ENCODE measurements at regions not wholly inside any gene's neighbourhood (a gene's known extent, or its start where the extent isn't known, plus 50 kb on each side); places are given as distances from the start of the nearest gene placed in this dataset.

DNA sequence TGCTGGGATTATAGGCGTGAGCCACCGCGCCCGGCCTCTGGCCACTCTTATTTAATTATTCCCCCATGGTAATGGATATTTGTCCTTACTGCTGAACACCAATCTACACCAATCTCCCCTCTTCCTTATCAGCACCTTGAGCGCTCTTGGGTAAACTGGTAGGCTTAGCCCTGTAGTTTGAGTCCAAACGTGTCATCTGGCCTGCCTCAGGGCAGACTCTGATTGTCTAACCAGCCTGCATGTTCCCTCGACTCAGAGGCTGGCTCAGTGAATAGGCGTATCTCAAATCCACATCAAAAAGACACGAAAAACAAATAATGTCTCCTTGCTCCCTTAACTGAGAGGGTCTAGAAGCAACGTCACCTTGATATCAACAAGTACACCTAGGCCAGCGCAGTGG lies 260.9 kb downstream of the TFAP2C start:
- no peak for ATAC-seq
- 33% methylated on average over 11 of the region's 11 CpGs for whole genome bisulfite sequencing (ENCODE audit: insufficient coverage, insufficient replicate concordance, low lambda C conversion rate, missing lambda C conversion rate)
- Histone ChIP-seq H3K4me2 (ENCODE audit: control insufficient read depth, insufficient read depth) (no peak overlapping the region), H3K9me3 (replicated peaks; ENCODE audit: control insufficient read depth, insufficient read depth, low read length) (no peaks in the 10 kb centered on the region; the same call in 2 of the 3 replicates), H3K27me3 (replicated peaks in 1 of 2; ENCODE audit: control insufficient read depth in 2 of 2, insufficient read depth in 2 of 2, low read length in 1 of 2) (no peaks in the 10 kb centered on the region), H3K4me3 (no peak overlapping the region), H3K4me1 (ENCODE audit: control insufficient read depth, insufficient read depth, low read length) (no peaks in the 10 kb centered on the region), H3K79me2 (ENCODE audit: control insufficient read depth, insufficient read depth, low read length) (no peaks in the 10 kb centered on the region), H3K27ac (ENCODE audit: control insufficient read depth, insufficient read depth) (no peak overlapping the region), H3K9ac (ENCODE audit: control insufficient read depth, insufficient read depth, low read length) (no peak overlapping the region), H4K20me1 (ENCODE audit: control insufficient read depth, insufficient read depth) (no peaks in the 10 kb centered on the region), H2AFZ (ENCODE audit: control insufficient read depth, low read depth, low read length) (no peak overlapping the region), H3K36me3 (ENCODE audit: control insufficient read depth in 2 of 2, insufficient read depth in 2 of 2, low read length in 1 of 2) (no peaks in the 10 kb centered on the region)
- POLR2A ChIA-PET = no interaction called here
- RAD21 ChIA-PET (ENCODE audit: unreplicated experiment) = no interaction called here
- CTCF ChIA-PET = no interaction called here
- SMC1A ChIA-PET (ENCODE audit: uncharacterized antibody, unreplicated experiment) = no interaction called here
- in situ Hi-C loops (cut with MboI) (no loop called here), intact Hi-C loops (cut with micrococcal nuclease; ENCODE audit: unreplicated experiment) (no loop called here)
- TF ChIP-seq, protein P1, sequence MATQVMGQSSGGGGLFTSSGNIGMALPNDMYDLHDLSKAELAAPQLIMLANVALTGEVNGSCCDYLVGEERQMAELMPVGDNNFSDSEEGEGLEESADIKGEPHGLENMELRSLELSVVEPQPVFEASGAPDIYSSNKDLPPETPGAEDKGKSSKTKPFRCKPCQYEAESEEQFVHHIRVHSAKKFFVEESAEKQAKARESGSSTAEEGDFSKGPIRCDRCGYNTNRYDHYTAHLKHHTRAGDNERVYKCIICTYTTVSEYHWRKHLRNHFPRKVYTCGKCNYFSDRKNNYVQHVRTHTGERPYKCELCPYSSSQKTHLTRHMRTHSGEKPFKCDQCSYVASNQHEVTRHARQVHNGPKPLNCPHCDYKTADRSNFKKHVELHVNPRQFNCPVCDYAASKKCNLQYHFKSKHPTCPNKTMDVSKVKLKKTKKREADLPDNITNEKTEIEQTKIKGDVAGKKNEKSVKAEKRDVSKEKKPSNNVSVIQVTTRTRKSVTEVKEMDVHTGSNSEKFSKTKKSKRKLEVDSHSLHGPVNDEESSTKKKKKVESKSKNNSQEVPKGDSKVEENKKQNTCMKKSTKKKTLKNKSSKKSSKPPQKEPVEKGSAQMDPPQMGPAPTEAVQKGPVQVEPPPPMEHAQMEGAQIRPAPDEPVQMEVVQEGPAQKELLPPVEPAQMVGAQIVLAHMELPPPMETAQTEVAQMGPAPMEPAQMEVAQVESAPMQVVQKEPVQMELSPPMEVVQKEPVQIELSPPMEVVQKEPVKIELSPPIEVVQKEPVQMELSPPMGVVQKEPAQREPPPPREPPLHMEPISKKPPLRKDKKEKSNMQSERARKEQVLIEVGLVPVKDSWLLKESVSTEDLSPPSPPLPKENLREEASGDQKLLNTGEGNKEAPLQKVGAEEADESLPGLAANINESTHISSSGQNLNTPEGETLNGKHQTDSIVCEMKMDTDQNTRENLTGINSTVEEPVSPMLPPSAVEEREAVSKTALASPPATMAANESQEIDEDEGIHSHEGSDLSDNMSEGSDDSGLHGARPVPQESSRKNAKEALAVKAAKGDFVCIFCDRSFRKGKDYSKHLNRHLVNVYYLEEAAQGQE (IDR thresholded peaks at IDR 0.05; ENCODE audit: low read depth, low read length) = no peak
- TF ChIP-seq RAD51 (IDR thresholded peaks at IDR 0.05) = no peak
- TF ChIP-seq STAT3 (IDR thresholded peaks at IDR 0.05; ENCODE audit: low read depth, low read length) = no peak
- TF ChIP-seq MYB (IDR thresholded peaks at IDR 0.05; ENCODE audit: borderline replicate concordance, low read depth, low read length) = no peak
- no peak for TF ChIP-seq FOXK2 (IDR thresholded peaks at IDR 0.05)
- no peak for TF ChIP-seq CREM (IDR thresholded peaks at IDR 0.05; ENCODE audit: low read depth)
- TF ChIP-seq CHD4 (IDR thresholded peaks at IDR 0.05) = no peak
- no peak for TF ChIP-seq KAT2A (conservative IDR thresholded peaks at IDR 0.05; ENCODE audit: control insufficient read depth, low read depth, low read length)
- TF ChIP-seq CHD1 (IDR thresholded peaks at IDR 0.05; ENCODE audit: low read depth, low read length) = no peak
- TF ChIP-seq, protein P2, sequence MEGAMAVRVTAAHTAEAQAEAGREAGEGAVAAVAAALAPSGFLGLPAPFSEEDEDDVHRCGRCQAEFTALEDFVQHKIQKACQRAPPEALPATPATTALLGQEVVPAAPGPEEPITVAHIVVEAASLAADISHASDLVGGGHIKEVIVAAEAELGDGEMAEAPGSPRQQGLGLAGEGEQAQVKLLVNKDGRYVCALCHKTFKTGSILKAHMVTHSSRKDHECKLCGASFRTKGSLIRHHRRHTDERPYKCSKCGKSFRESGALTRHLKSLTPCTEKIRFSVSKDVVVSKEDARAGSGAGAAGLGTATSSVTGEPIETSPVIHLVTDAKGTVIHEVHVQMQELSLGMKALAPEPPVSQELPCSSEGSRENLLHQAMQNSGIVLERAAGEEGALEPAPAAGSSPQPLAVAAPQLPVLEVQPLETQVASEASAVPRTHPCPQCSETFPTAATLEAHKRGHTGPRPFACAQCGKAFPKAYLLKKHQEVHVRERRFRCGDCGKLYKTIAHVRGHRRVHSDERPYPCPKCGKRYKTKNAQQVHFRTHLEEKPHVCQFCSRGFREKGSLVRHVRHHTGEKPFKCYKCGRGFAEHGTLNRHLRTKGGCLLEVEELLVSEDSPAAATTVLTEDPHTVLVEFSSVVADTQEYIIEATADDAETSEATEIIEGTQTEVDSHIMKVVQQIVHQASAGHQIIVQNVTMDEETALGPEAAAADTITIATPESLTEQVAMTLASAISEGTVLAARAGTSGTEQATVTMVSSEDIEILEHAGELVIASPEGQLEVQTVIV (IDR thresholded peaks at IDR 0.05; ENCODE audit: borderline replicate concordance, partially characterized antibody) = no peak
- TF ChIP-seq, protein P3, sequence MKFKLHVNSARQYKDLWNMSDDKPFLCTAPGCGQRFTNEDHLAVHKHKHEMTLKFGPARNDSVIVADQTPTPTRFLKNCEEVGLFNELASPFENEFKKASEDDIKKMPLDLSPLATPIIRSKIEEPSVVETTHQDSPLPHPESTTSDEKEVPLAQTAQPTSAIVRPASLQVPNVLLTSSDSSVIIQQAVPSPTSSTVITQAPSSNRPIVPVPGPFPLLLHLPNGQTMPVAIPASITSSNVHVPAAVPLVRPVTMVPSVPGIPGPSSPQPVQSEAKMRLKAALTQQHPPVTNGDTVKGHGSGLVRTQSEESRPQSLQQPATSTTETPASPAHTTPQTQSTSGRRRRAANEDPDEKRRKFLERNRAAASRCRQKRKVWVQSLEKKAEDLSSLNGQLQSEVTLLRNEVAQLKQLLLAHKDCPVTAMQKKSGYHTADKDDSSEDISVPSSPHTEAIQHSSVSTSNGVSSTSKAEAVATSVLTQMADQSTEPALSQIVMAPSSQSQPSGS (IDR thresholded peaks at IDR 0.05; ENCODE audit: low read length) = no peak
- no peak for TF ChIP-seq NFIC (IDR thresholded peaks at IDR 0.05; ENCODE audit: low read depth, low read length)
- no peak for TF ChIP-seq CEBPB (IDR thresholded peaks at IDR 0.05; ENCODE audit: borderline replicate concordance in 1 of 2, low read depth in 2 of 2, low read length in 2 of 2)
- BruUV-seq (replicated peaks) = no TSS peak
- DNase-seq (ENCODE audit: low read depth, low spot score) = no peak
- FAIRE-seq = no peak
